Neural progenitor cell (in vitro differentiated cells): ENCODE measurements at regions not wholly inside any gene's neighbourhood (a gene's known extent, or its start where the extent isn't known, plus 50 kb on each side); places are given as distances from the start of the nearest gene placed in this dataset.

Experiments used
- DNase-seq: peaks from one replicate; pipeline ENCODE4 v3.0.0-alpha.2; 2016; ENCODE audit warnings: low spot score
- H2AFZ ChIP-seq: fragments of 200-600 bp; sonication (generic); replicated peaks from 2 replicates; pipeline ENCODE4 v1.6.1; 2016; ENCODE audit warnings: antibody characterized with exemption
- H3F3A ChIP-seq: fragments of 200-600 bp; sonication (generic); 2 replicates; pipeline ENCODE4 v1.6.1; 2016; ENCODE audit warnings: antibody characterized with exemption, low read depth
- H3K27ac ChIP-seq: fragments of 200-600 bp; sonication (generic); 2 replicates; pipeline ENCODE4 v1.5.1; 2016; ENCODE audit warnings: mild to moderate bottlenecking
- H3K27me3 ChIP-seq: fragments of 200-600 bp; sonication (generic); 2 replicates; pipeline ENCODE4 v1.6.1; 2016; ENCODE audit warnings: mild to moderate bottlenecking, moderate library complexity
- H3K36me3 ChIP-seq: fragments of 200-600 bp; sonication (generic); 2 replicates; pipeline ENCODE4 v1.5.1; 2016
- H3K4me1 ChIP-seq: fragments of 200-600 bp; sonication (generic); 2 replicates; pipeline ENCODE4 v1.6.1; 2016; ENCODE audit warnings: mixed run types
- H3K4me2 ChIP-seq: fragments of 200-600 bp; sonication (generic); 2 replicates; pipeline ENCODE4 v1.6.1; 2016
- H3K4me3 ChIP-seq: fragments of 200-600 bp; sonication (generic); 2 replicates; pipeline ENCODE4 v1.5.1; 2016
- H3K79me2 ChIP-seq: fragments of 200-600 bp; sonication (generic); 2 replicates; pipeline ENCODE4 v1.6.1; 2016; ENCODE audit warnings: low read depth
- H3K9ac ChIP-seq: fragments of 200-600 bp; sonication (generic); 2 replicates; pipeline ENCODE4 v1.6.1; 2016
- H3K9me3 ChIP-seq: fragments of 200-600 bp; sonication (generic); 2 replicates; pipeline ENCODE4 v1.5.1; 2016; ENCODE audit warnings: low read depth
- H4K20me1 ChIP-seq: fragments of 200-600 bp; sonication (generic); 2 replicates; pipeline ENCODE4 v1.6.1; 2016; ENCODE audit warnings: low read depth
- H3K27ac Mint-ChIP-seq: 3 replicates; pipeline ENCODE4 v1.8.0; 2021; ENCODE audit warnings: mixed read lengths
- H3K27me3 Mint-ChIP-seq: 2 replicates; pipeline ENCODE4 v1.8.0; 2022; ENCODE audit warnings: low read depth, mild to moderate bottlenecking, inconsistent platforms, moderate library complexity, mixed read lengths; ENCODE audit not compliant: insufficient read depth
- H3K36me3 Mint-ChIP-seq: 3 replicates; pipeline ENCODE4 v1.8.0; 2021; ENCODE audit warnings: mixed read lengths
- H3K4me1 Mint-ChIP-seq: 3 replicates; pipeline ENCODE4 v1.8.0; 2021; ENCODE audit warnings: mixed read lengths
- H3K4me3 Mint-ChIP-seq: 3 replicates; pipeline ENCODE4 v1.8.0; 2021; ENCODE audit warnings: mild to moderate bottlenecking, moderate library complexity, mixed read lengths
- H3K9me3 Mint-ChIP-seq: 3 replicates; pipeline ENCODE4 v1.8.0; 2020; ENCODE audit warnings: mixed read lengths
- EZH2 ChIP-seq: fragments of 200-600 bp; sonication (generic); IDR thresholded peaks from 2 replicates; pipeline ENCODE4 v1.6.1; 2017; ENCODE audit warnings: antibody characterized with exemption, mild to moderate bottlenecking, moderate library complexity
- EZH2phosphoT487 ChIP-seq: fragments of 200-600 bp; sonication (generic); IDR thresholded peaks from 2 replicates; pipeline ENCODE4 v1.6.1; 2017; ENCODE audit warnings: antibody characterized with exemption
- TF ChIP-seq, protein P1 (sequence below): fragments of 200-600 bp; sonication (generic); IDR thresholded peaks from 2 replicates; pipeline ENCODE4 v1.5.1; 2017; ENCODE audit warnings: antibody characterized with exemption, mild to moderate bottlenecking

DNA sequence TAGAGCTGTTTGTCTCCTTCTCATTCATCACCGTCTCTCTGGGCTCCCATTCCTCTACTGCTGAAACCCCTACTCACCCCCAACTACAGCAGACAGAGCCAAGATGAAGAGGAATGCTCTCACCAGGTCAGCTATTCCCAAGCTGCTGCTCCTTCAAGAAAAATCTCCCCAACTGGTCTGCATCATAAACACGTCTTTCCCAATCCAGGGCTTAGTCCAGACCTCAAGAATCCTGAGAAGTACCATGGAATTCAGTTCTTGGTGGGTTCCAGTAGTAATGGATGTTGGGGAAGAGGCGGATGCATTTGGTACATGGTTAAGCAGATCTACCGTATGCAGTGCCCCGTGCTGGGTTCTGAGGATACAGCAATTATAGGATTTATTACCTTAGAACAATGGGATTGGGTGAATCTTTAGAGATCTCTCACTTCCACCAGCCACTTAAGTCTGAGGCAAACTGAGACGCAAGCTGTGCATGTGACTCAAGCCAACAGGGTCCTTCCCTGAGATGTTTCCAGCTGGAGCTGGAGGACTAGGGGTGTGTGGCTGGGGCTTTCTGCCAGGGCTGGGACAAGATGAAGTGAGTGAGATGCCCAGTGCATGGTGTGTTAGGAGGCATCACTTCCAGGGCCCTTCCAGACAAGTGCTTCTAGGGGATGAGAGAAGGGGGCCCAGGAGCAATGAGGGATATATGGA lies 232.7 kb upstream of the CDH5 start:
- no peak overlapping the region for H3K27ac Mint-ChIP-seq

DNA sequence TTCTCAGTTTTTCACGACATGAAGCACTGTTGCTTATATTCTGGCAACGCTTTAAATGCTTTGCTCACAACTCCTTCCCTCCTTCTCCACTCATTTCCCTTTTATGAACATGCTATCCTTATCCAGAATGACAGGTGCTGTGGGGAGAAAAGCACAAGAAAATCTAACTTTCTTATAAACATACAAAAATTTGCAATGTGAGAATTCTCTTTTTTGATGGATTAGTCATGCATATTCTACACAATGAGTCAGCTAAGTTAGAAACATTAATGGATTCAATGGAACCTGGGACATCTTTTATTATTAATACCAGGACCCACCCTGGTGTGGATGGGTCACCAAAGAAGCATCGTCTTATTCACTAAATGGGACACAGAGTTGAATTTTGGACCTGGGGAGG lies 234.6 kb upstream of the CDH5 start:
- peaks cover 39% of the 10 kb centered on the region for H3K4me1 Mint-ChIP-seq
- H3K9me3 Mint-ChIP-seq = no peaks in the 10 kb centered on the region
- H3F3A ChIP-seq = no peaks in the 10 kb centered on the region
- H3K9me3 ChIP-seq = no peaks in the 10 kb centered on the region
- no peak overlapping the region for H3K4me2 ChIP-seq
- no peak overlapping the region for H3K4me3 Mint-ChIP-seq
- H3K27ac Mint-ChIP-seq = no peak overlapping the region
- no peak for DNase-seq
- H3K4me3 ChIP-seq = no peak overlapping the region
- H2AFZ ChIP-seq = no peak overlapping the region
- H4K20me1 ChIP-seq = no peaks in the 10 kb centered on the region
- no peak overlapping the region for H3K27ac ChIP-seq
- H3K4me1 ChIP-seq = peaks cover 15% of the 10 kb centered on the region
- no peaks in the 10 kb centered on the region for H3K36me3 ChIP-seq
- H3K9ac ChIP-seq = no peak overlapping the region
- no peaks in the 10 kb centered on the region for H3K36me3 Mint-ChIP-seq
- peaks cover 18% of the 10 kb centered on the region for H3K27me3 ChIP-seq
- no peak for TF ChIP-seq EZH2phosphoT487
- no peak for TF ChIP-seq EZH2
- TF ChIP-seq, protein P1, sequence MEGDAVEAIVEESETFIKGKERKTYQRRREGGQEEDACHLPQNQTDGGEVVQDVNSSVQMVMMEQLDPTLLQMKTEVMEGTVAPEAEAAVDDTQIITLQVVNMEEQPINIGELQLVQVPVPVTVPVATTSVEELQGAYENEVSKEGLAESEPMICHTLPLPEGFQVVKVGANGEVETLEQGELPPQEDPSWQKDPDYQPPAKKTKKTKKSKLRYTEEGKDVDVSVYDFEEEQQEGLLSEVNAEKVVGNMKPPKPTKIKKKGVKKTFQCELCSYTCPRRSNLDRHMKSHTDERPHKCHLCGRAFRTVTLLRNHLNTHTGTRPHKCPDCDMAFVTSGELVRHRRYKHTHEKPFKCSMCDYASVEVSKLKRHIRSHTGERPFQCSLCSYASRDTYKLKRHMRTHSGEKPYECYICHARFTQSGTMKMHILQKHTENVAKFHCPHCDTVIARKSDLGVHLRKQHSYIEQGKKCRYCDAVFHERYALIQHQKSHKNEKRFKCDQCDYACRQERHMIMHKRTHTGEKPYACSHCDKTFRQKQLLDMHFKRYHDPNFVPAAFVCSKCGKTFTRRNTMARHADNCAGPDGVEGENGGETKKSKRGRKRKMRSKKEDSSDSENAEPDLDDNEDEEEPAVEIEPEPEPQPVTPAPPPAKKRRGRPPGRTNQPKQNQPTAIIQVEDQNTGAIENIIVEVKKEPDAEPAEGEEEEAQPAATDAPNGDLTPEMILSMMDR = no peak
- H3K27me3 Mint-ChIP-seq = peaks cover 24% of the 10 kb centered on the region
- H3K79me2 ChIP-seq = no peaks in the 10 kb centered on the region

More for the DNA sequence above, 232.7 kb upstream of the CDH5 start:
- no peak overlapping the region for H3K4me3 ChIP-seq
- H3K4me2 ChIP-seq = no peak overlapping the region
- H3K36me3 Mint-ChIP-seq = no peaks in the 10 kb centered on the region
- no peaks in the 10 kb centered on the region for H3K9me3 Mint-ChIP-seq
- no peak overlapping the region for H3K27ac ChIP-seq
- no peak for TF ChIP-seq EZH2
- TF ChIP-seq, protein P1 = no peak
- no peak for TF ChIP-seq EZH2phosphoT487
- peaks cover 23% of the 10 kb centered on the region for H3K4me1 ChIP-seq
- no peaks in the 10 kb centered on the region for H3K27me3 ChIP-seq
- peaks cover 18% of the 10 kb centered on the region for H3K27me3 Mint-ChIP-seq
- H3K9me3 ChIP-seq = no peaks in the 10 kb centered on the region
- peaks cover 37% of the 10 kb centered on the region for H3K4me1 Mint-ChIP-seq
- peaks cover 3% of the 10 kb centered on the region for H3F3A ChIP-seq
- no peaks in the 10 kb centered on the region for H4K20me1 ChIP-seq
- H3K9ac ChIP-seq = no peak overlapping the region
- H2AFZ ChIP-seq = no peak overlapping the region
- no peaks in the 10 kb centered on the region for H3K79me2 ChIP-seq
- DNase-seq = no peak
- H3K36me3 ChIP-seq = no peaks in the 10 kb centered on the region
- H3K4me3 Mint-ChIP-seq = no peak overlapping the region

DNA sequence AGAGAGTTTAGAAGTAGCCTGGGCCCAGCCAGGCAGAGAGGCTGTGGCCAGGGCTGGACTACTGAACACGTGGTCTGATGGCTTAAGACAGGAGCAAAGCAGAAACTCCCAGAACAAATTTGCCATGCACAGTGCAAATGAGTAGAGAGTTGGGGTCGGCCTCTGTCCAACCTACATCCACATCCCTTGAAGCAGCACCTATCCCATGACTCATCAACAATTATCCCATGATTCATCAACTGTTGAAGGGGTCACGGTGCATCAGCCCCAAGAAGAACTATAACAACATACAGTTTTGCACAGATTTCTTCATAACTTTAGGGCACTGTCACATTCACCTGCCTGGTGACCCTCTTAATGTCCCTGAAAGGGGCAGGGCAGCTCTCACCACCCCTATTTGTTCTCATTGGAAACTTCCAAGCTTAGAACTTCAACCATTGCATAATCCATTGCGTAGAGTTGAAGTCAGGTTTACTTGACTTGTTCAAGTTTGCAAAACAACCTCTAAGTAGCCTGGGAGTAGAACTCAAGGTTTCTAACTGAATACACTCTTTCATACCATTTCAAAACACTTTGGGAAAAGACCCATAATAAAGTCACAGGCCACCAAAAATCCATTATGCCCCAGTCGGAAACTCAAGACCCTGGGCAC lies 235.2 kb upstream of the CDH5 start:
- Mint-ChIP-seq H3K4me3 (no peak overlapping the region), H3K27me3 (peaks cover 19% of the 10 kb centered on the region), H3K36me3 (no peaks in the 10 kb centered on the region), H3K27ac (no peak overlapping the region), H3K9me3 (no peaks in the 10 kb centered on the region), H3K4me1 (peaks cover 41% of the 10 kb centered on the region)
- Histone ChIP-seq H3K79me2 (no peaks in the 10 kb centered on the region), H3K27ac (no peak overlapping the region), H3K9me3 (no peaks in the 10 kb centered on the region), H3K4me3 (no peak overlapping the region), H3K36me3 (no peaks in the 10 kb centered on the region), H2AFZ (no peak overlapping the region), H3K4me2 (no peak overlapping the region), H3K27me3 (peaks cover 18% of the 10 kb centered on the region), H4K20me1 (no peaks in the 10 kb centered on the region), H3F3A (no peaks in the 10 kb centered on the region), H3K9ac (no peak overlapping the region), H3K4me1 (peaks cover 15% of the 10 kb centered on the region)
- no peak for TF ChIP-seq EZH2phosphoT487
- TF ChIP-seq, protein P1 = no peak
- TF ChIP-seq EZH2 = no peak
- DNase-seq = no peak
